ENCODE measurements at regions not wholly inside any gene's neighbourhood (a gene's known extent, or its start where the extent isn't known, plus 50 kb on each side); places are given as distances from the start of the nearest gene placed in this dataset.

DNA sequence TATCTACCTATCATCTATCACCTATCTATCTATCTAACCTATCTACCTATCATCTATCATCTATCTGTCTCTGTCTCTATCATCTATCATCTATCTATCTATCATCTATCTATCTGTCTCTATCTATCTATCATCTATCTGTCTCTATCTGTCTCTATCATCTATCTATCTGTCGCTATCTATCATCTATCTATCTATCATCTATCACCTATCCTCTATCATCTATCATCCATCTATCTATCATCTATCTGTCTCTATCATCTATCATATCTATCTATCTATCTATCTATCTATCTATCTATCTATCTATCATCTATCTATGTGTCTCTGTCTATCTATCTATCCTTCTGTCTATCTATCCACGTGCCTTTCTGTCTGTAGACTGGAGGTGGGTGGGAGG is 59.5 kb upstream of the FAM20C start:
- no TSS peak for BruUV-seq (replicated peaks)

DNA sequence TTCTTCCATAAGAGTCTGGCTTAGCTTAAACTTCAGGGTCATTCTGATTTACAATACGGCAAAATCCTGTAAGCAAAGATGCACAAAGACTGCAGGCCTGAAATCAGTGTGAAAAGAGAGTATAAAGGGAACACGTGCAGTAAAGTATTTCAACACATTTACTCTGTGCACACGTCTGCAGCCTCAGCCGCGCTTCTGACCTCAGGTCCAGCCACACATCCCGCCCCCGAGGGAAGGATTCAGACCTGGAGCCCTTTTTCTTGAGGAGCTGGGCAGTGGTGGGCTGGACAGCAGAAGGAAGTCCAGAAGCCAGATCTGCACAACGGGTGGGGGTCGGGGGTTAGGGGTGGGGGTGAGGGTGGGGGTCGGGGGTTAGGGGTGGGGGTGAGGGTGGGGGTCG is 58.9 kb upstream of the FAM20C start:
- CTCF ChIA-PET = no interaction called here

More for the DNA sequence above, 59.5 kb upstream of the FAM20C start:
- H3K9me3 ChIP-seq (ENCODE audit: low read depth, low read length, poor library complexity, severe bottlenecking) = no peaks in the 10 kb centered on the region
- no peaks in the 10 kb centered on the region for H3K27me3 ChIP-seq (replicated peaks; ENCODE audit: insufficient read depth, low read depth, low read length, poor library complexity)
- DNase-seq (ENCODE audit: low spot score) = no peak
- no peak for TF ChIP-seq EZH2 (IDR thresholded peaks at IDR 0.05; ENCODE audit: borderline replicate concordance, low read depth, low read length, poor library complexity, severe bottlenecking)
- TF ChIP-seq, protein P1, sequence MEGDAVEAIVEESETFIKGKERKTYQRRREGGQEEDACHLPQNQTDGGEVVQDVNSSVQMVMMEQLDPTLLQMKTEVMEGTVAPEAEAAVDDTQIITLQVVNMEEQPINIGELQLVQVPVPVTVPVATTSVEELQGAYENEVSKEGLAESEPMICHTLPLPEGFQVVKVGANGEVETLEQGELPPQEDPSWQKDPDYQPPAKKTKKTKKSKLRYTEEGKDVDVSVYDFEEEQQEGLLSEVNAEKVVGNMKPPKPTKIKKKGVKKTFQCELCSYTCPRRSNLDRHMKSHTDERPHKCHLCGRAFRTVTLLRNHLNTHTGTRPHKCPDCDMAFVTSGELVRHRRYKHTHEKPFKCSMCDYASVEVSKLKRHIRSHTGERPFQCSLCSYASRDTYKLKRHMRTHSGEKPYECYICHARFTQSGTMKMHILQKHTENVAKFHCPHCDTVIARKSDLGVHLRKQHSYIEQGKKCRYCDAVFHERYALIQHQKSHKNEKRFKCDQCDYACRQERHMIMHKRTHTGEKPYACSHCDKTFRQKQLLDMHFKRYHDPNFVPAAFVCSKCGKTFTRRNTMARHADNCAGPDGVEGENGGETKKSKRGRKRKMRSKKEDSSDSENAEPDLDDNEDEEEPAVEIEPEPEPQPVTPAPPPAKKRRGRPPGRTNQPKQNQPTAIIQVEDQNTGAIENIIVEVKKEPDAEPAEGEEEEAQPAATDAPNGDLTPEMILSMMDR (conservative IDR thresholded peaks at IDR 0.05; ENCODE audit: low read depth, low read length) = no peak
- no peak overlapping the region for H3K4me3 ChIP-seq (ENCODE audit: low read depth, low read length, poor library complexity, severe bottlenecking)
- ChIA-PET POLR2A (ENCODE audit: low non-redundant PET) (no interaction called here), CTCF (no interaction called here)
- H3K27ac ChIP-seq (ENCODE audit: low read depth, low read length, poor library complexity, severe bottlenecking) = no peak overlapping the region
- intact Hi-C loops (cut with micrococcal nuclease; ENCODE audit: unreplicated experiment) = no loop called here
- no peaks in the 10 kb centered on the region for H3K4me1 ChIP-seq (ENCODE audit: insufficient read depth, low read length, poor library complexity, severe bottlenecking)
- H3K36me3 ChIP-seq (ENCODE audit: insufficient read depth, low read length, poor library complexity, severe bottlenecking) = no peaks in the 10 kb centered on the region

DNA sequence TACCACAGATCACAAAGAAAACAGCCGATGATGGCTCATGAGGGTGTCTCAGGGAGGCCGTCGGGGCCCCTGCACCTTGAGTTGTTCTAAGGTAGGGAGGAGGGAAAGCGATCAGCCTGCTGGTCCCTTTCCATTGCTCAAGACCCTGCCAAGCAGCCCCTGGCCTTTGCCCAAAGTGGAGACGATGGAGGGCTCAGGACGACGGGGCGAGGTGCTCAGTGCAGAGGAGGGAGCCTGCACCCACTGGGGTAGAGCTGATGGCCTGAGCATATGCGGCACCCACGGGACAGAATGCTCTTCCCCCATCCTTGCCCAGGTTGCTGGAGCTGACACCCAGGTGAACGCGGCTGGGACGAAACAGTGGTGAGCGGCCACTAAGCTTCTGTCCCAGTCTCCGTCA is 58.3 kb upstream of the FAM20C start:
- intact Hi-C loops (cut with micrococcal nuclease; ENCODE audit: unreplicated experiment) = no loop called here
- TF ChIP-seq, protein P1 (conservative IDR thresholded peaks at IDR 0.05; ENCODE audit: low read depth, low read length) = no peak
- TF ChIP-seq EZH2 (IDR thresholded peaks at IDR 0.05; ENCODE audit: borderline replicate concordance, low read depth, low read length, poor library complexity, severe bottlenecking) = no peak
- ChIA-PET POLR2A (ENCODE audit: low non-redundant PET) (no interaction called here), CTCF (no interaction called here)
- no peaks in the 10 kb centered on the region for H3K27me3 ChIP-seq (replicated peaks; ENCODE audit: insufficient read depth, low read depth, low read length, poor library complexity)
- H3K4me1 ChIP-seq (ENCODE audit: insufficient read depth, low read length, poor library complexity, severe bottlenecking) = peaks cover 2% of the 10 kb centered on the region
- no peaks in the 10 kb centered on the region for H3K9me3 ChIP-seq (ENCODE audit: low read depth, low read length, poor library complexity, severe bottlenecking)
- no peaks in the 10 kb centered on the region for H3K36me3 ChIP-seq (ENCODE audit: insufficient read depth, low read length, poor library complexity, severe bottlenecking)
- BruUV-seq (replicated peaks) = no TSS peak
- no peak for DNase-seq (ENCODE audit: low spot score)
- no peak overlapping the region for H3K4me3 ChIP-seq (ENCODE audit: low read depth, low read length, poor library complexity, severe bottlenecking)
- no peak overlapping the region for H3K27ac ChIP-seq (ENCODE audit: low read depth, low read length, poor library complexity, severe bottlenecking)

More for the DNA sequence above, 58.9 kb upstream of the FAM20C start:
- TF ChIP-seq, protein P1 (conservative IDR thresholded peaks at IDR 0.05; ENCODE audit: low read depth, low read length) = no peak
- TF ChIP-seq EZH2 (IDR thresholded peaks at IDR 0.05; ENCODE audit: borderline replicate concordance, low read depth, low read length, poor library complexity, severe bottlenecking) = no peak
- Histone ChIP-seq H3K36me3 (ENCODE audit: insufficient read depth, low read length, poor library complexity, severe bottlenecking) (no peaks in the 10 kb centered on the region), H3K27ac (ENCODE audit: low read depth, low read length, poor library complexity, severe bottlenecking) (no peak overlapping the region), H3K4me3 (ENCODE audit: low read depth, low read length, poor library complexity, severe bottlenecking) (no peak overlapping the region), H3K27me3 (replicated peaks; ENCODE audit: insufficient read depth, low read depth, low read length, poor library complexity) (no peaks in the 10 kb centered on the region), H3K4me1 (ENCODE audit: insufficient read depth, low read length, poor library complexity, severe bottlenecking) (no peaks in the 10 kb centered on the region), H3K9me3 (ENCODE audit: low read depth, low read length, poor library complexity, severe bottlenecking) (no peaks in the 10 kb centered on the region)
- no peak for DNase-seq (ENCODE audit: low spot score)
- BruUV-seq (replicated peaks) = no TSS peak
- POLR2A ChIA-PET (ENCODE audit: low non-redundant PET) = no interaction called here
- intact Hi-C loops (cut with micrococcal nuclease; ENCODE audit: unreplicated experiment) = no loop called here

Measured in A673 (cell line).